ENCODE measurements at regions not wholly inside any gene's neighbourhood (a gene's known extent, or its start where the extent isn't known, plus 50 kb on each side); places are given as distances from the start of the nearest gene placed in this dataset.

DNA sequence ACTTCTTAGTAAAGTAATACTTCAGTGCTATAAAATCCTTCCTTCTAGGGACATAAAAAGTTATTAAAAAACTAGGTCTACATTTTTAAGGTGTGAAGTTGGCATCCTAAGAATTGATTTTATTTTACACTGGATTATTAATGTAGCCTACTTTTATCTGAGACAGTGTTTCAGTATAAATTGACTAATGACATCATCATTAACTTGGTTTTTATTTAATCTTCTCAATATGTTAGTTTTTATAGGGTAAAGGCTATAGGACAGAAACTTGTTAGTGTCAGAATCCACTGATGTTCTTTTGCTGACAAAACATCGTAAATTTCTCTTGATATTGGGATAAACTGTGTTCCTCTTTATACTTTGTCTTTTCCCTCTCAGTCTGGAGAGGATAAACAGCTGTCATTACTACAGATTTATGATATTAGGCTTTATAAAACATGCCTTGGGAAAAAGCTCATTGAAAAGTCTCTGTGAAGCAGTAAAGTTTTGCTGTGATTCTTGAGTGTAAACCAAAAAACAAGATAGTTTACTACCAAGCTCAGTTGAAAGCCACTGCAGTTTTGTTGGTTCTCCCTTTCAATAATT is 569.9 kb downstream of the EPHA4 start:
- DNase-seq (ENCODE audit: low read depth), result no peak
- TF ChIP-seq, protein P1, sequence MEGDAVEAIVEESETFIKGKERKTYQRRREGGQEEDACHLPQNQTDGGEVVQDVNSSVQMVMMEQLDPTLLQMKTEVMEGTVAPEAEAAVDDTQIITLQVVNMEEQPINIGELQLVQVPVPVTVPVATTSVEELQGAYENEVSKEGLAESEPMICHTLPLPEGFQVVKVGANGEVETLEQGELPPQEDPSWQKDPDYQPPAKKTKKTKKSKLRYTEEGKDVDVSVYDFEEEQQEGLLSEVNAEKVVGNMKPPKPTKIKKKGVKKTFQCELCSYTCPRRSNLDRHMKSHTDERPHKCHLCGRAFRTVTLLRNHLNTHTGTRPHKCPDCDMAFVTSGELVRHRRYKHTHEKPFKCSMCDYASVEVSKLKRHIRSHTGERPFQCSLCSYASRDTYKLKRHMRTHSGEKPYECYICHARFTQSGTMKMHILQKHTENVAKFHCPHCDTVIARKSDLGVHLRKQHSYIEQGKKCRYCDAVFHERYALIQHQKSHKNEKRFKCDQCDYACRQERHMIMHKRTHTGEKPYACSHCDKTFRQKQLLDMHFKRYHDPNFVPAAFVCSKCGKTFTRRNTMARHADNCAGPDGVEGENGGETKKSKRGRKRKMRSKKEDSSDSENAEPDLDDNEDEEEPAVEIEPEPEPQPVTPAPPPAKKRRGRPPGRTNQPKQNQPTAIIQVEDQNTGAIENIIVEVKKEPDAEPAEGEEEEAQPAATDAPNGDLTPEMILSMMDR (conservative IDR thresholded peaks at IDR 0.05; ENCODE audit: low read depth, low read length), result no peak
- no peak overlapping the region for H3K4me3 ChIP-seq (ENCODE audit: low read depth, low read length)

DNA sequence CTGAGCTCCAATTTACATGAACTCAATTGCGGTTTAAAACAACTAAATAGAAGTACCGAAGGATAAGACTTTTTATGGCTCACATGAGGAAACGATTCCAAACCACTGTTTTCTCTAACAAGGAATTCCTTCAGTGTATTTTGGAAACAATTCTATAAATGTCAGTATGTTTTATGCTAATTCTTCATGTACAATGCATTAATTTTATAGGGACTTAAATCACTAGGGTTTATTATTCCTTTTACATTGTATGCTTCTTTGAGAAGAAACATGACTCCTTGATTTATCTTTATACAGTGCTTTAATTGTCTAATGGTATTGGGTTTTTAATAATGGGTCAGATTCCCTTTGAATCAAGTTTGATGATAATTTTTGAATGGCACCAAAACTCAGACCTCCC is 566.8 kb downstream of the EPHA4 start:
- no peak for DNase-seq (ENCODE audit: low read depth)
- TF ChIP-seq, protein P1 (conservative IDR thresholded peaks at IDR 0.05; ENCODE audit: low read depth, low read length), result no peak
- no peak overlapping the region for H3K4me3 ChIP-seq (ENCODE audit: low read depth, low read length)

DNA sequence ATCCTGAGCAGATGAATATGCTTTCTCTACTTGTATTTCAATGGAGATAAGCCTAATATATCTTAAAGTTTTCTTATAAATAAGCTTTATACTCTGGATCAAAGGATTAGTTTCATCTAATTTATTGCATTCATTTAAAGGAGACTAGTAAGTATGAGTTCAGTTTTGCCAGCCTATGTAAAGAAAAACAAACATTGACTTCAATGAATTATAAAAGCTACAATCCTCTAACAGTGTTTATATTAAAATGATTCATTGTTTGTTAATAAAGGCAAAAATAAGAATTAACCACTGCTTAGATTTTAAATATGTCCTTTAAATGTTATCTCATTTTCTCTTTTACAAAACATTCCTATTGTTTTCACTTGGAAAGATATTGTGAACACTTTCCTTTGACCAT is 566.0 kb downstream of the EPHA4 start:
- H3K4me3 ChIP-seq (ENCODE audit: low read depth, low read length), result no peak overlapping the region
- TF ChIP-seq, protein P1 (conservative IDR thresholded peaks at IDR 0.05; ENCODE audit: low read depth, low read length), result no peak
- DNase-seq (ENCODE audit: low read depth), result no peak

DNA sequence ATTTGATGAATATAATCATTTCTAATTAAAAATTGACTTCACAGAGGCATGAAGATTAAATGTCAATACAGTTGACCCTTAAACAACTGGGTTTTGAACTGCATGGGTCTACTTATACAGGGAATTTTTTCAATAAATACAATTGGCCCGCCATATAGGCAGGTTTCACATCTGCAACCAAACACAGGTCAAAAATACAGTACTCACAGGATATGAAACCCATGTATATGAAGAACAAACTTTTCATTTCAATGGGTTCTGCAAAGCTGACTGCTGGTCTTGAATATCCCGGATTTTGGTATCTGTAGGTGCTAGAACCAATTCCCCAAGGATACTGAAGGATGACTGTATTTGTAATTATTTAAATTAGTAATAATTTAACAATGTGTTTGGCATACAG is 555.6 kb downstream of the EPHA4 start:
- no peak overlapping the region for H3K4me3 ChIP-seq (ENCODE audit: low read depth, low read length)
- TF ChIP-seq, protein P1 (conservative IDR thresholded peaks at IDR 0.05; ENCODE audit: low read depth, low read length), result no peak
- no peak for DNase-seq (ENCODE audit: low read depth)

DNA sequence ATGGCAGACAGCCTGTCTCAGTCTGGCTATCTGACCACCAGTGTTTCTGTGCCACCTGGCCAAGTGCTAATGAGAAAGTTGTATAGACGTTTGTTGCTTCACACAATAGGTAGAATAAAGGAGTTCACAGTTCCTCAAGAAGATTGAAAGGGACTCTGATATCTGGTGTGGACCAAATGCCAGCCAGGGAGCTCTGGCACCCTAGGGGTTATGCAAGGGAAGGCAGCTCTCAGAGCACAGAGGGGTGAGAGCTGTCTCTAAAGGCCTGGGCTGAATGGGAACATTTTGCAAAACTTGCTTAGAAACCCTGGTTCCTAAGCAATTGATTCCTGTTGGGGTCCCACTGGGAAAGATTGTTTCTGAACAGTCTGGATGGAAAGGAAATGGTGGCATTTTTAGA is 553.8 kb downstream of the EPHA4 start:
- H3K4me3 ChIP-seq (ENCODE audit: low read depth, low read length), result no peak overlapping the region
- DNase-seq (ENCODE audit: low read depth), result no peak
- TF ChIP-seq, protein P1 (conservative IDR thresholded peaks at IDR 0.05; ENCODE audit: low read depth, low read length), result no peak

DNA sequence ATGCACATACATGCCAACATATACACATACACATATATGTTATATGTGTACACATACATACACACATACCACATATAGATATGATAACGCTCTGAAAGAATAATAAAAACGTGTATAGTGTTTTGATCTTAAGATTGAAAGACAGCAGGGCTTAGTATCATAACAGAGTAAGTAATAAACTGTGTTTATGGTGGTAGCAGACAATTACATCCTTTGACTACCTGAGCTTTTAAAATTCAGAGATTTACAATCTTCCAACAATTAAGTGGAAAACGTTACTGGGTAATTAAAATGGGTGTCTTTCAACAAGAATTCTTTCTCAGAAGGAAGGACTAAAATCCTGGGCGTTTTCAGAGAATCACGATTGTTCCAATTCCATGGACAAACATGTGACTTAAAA is 552.4 kb downstream of the EPHA4 start:
- H3K4me3 ChIP-seq (ENCODE audit: low read depth, low read length), result no peak overlapping the region
- TF ChIP-seq, protein P1 (conservative IDR thresholded peaks at IDR 0.05; ENCODE audit: low read depth, low read length), result no peak

DNA sequence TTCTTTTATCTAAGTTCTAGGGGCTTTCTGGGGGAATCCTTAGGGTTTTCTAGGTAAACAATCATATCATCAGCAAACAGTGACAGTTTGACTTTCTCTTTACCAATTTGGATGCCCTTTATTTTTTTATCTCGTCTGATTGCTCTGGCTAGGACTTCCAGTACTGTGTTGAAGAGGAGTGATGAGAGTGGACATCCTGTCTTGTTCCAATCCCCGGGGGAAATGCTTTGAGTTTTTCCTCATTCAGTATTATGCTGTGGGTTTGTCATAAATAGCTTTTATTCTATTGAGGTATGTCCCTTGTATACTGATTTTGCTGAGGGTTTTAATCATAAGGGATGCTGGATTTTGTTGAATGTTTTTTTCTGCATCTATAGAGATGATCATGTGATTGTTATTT is 549.5 kb downstream of the EPHA4 start:
- DNase-seq (ENCODE audit: low read depth), result no peak

More for the DNA sequence above, 552.4 kb downstream of the EPHA4 start:
- DNase-seq (ENCODE audit: low read depth), result no peak

More for the DNA sequence above, 549.5 kb downstream of the EPHA4 start:
- TF ChIP-seq, protein P1 (conservative IDR thresholded peaks at IDR 0.05; ENCODE audit: low read depth, low read length), result no peak
- H3K4me3 ChIP-seq (ENCODE audit: low read depth, low read length), result no peak overlapping the region
